HepG2 (cell line): ENCODE measurements at regions not wholly inside any gene's neighbourhood (a gene's known extent, or its start where the extent isn't known, plus 50 kb on each side); places are given as distances from the start of the nearest gene placed in this dataset.

ENCODE experiments used
- E2F2 ChIP-seq: sonication (generic); formaldehyde crosslinking; IDR thresholded peaks from 2 replicates; pipeline ENCODE4 v1.4.0; 2020; ENCODE audit warnings: missing genetic modification reagents, borderline replicate concordance
- FOXA1 ChIP-seq, 2 experiments: fragments of 450-650 bp in 1 of 2; sonication (generic) in 1 of 2; formaldehyde crosslinking in 1 of 2; IDR thresholded peaks; 2 replicates each; pipeline versions ENCODE4 v1.4.0 to v1.6.1; 2016 to 2020; ENCODE audit warnings: missing genetic modification reagents in 1 of 2
- GTF3A ChIP-seq: sonication (generic); formaldehyde crosslinking; conservative IDR thresholded peaks from 2 replicates; pipeline ENCODE4 v1.4.0; 2020; ENCODE audit warnings: mild to moderate bottlenecking, missing genetic modification reagents
- PRDM10 ChIP-seq: sonication (generic); formaldehyde crosslinking; IDR thresholded peaks from 2 replicates; pipeline ENCODE4 v1.4.0; 2020; ENCODE audit warnings: low read depth, missing genetic modification reagents
- RFX5 ChIP-seq: IDR thresholded peaks from 2 replicates; pipeline ENCODE4 v1.6.1; 2011; ENCODE audit warnings: low read depth, low read length, improper control_type of control experiment
- SP4 ChIP-seq: sonication (generic); formaldehyde crosslinking; IDR thresholded peaks from 2 replicates; pipeline ENCODE4 v1.8.1; 2023; ENCODE audit warnings: mild to moderate bottlenecking, missing genetic modification reagents
- ZBTB7A ChIP-seq: sonication (generic); formaldehyde crosslinking; IDR thresholded peaks from 2 replicates; pipeline ENCODE4 v1.8.0; 2022; ENCODE audit warnings: mild to moderate bottlenecking, missing genetic modification reagents
- ZNF761 ChIP-seq: sonication (generic); formaldehyde crosslinking; conservative IDR thresholded peaks from 2 replicates; pipeline ENCODE4 v1.4.0; 2020; ENCODE audit warnings: mild to moderate bottlenecking, missing genetic modification reagents
- TF ChIP-seq, protein P1 (sequence below): IDR thresholded peaks from 2 replicates; pipeline ENCODE4 v1.6.1; 2016; ENCODE audit warnings: low read depth

GRCh38 chr10:2957785-2958184 is 109.6 kb upstream of the PFKP start:
- no peak for TF ChIP-seq RFX5
- TF ChIP-seq FOXA1 (IDR thresholded peaks at IDR 0.05) = no peak
- peak; percentile 20; the same call in 1 of the 2 replicates for TF ChIP-seq FOXA1 (CRISPR knock-in tag; IDR thresholded peaks at IDR 0.05)
- no peak for TF ChIP-seq GTF3A
- no peak for TF ChIP-seq ZNF761
- no peak for TF ChIP-seq E2F2 (CRISPR knock-in tag)
- TF ChIP-seq PRDM10 (CRISPR knock-in tag) = no peak
- TF ChIP-seq, protein P1, sequence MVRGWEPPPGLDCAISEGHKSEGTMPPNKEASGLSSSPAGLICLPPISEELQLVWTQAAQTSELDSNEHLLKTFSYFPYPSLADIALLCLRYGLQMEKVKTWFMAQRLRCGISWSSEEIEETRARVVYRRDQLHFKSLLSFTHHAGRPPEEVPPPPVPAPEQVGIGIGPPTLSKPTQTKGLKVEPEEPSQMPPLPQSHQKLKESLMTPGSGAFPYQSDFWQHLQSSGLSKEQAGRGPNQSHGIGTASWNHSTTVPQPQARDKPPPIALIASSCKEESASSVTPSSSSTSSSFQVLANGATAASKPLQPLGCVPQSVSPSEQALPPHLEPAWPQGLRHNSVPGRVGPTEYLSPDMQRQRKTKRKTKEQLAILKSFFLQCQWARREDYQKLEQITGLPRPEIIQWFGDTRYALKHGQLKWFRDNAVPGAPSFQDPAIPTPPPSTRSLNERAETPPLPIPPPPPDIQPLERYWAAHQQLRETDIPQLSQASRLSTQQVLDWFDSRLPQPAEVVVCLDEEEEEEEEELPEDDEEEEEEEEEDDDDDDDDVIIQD (CRISPR knock-in tag) = peak; percentile 48; the same call in 1 of the 2 replicates
- TF ChIP-seq SP4 = no peak
- no peak for TF ChIP-seq ZBTB7A (CRISPR knock-in tag)
